ENCODE measurements at regions not wholly inside any gene's neighbourhood (a gene's known extent, or its start where the extent isn't known, plus 50 kb on each side); places are given as distances from the start of the nearest gene placed in this dataset.

DNA sequence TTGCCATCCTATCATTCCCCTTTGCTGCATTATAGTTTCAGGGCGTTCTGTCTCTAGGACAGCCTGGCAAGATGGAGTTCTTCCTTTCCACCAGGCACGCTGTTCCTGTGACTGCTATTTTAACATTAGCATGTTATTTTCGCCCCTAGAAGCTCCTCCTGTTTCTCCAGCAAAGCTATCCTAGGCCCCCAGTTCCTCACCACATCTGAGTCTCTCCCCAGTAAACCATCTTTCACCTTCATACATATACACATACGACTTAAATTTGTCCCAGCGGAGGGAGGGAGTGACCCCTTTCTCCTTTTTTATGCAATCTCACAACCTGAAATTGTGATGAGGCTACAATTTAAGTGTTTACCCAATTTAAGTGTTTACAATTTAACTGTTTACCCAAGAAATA lies 66.7 kb upstream of the FRMD6 start:
- TF ChIP-seq CTCF (IDR thresholded peaks at IDR 0.05): no peak
- no peak for TF ChIP-seq POLR2A (IDR thresholded peaks at IDR 0.05)
- TF ChIP-seq EP300 (IDR thresholded peaks at IDR 0.05): no peak
- TF ChIP-seq POLR2AphosphoS5 (IDR thresholded peaks at IDR 0.05): no peak
